ENCODE measurements at regions not wholly inside any gene's neighbourhood (a gene's known extent, or its start where the extent isn't known, plus 50 kb on each side); places are given as distances from the start of the nearest gene placed in this dataset.

- H3K4me3 ChIP-seq = no peak overlapping the region
- TF ChIP-seq CTCF (IDR thresholded peaks at IDR 0.05) = no peak
- DNase-seq (ENCODE audit: low spot score) = no peak
- H3K27ac ChIP-seq = no peak overlapping the region
Measured at GRCh38 chr15:69748131-69748530, 295.5 kb downstream of the RPLP1 start.

- DNase-seq (ENCODE audit: low spot score) = no peak
- Histone ChIP-seq H3K27ac (no peak overlapping the region), H3K4me3 (no peak overlapping the region)
- TF ChIP-seq CTCF (IDR thresholded peaks at IDR 0.05) = no peak
Measured at GRCh38 chr15:69748576-69749185, 296.1 kb downstream of the RPLP1 start.

GRCh38 chr15:69749274-69749673 is 296.7 kb downstream of the RPLP1 start:
- DNase-seq (ENCODE audit: low spot score) = no peak
- Histone ChIP-seq H3K27ac (no peak overlapping the region), H3K4me3 (no peak overlapping the region)
- TF ChIP-seq CTCF (IDR thresholded peaks at IDR 0.05) = no peak

- Histone ChIP-seq H3K27ac (no peak overlapping the region), H3K4me3 (no peak overlapping the region)
- no peak for DNase-seq (ENCODE audit: low spot score)
- TF ChIP-seq CTCF (IDR thresholded peaks at IDR 0.05) = no peak
Measured at GRCh38 chr15:69749797-69750196, 297.2 kb downstream of the RPLP1 start.

GRCh38 chr15:69750253-69750652 is 297.6 kb downstream of the RPLP1 start:
- Histone ChIP-seq H3K27ac (no peak overlapping the region), H3K4me3 (no peak overlapping the region)
- no peak for DNase-seq (ENCODE audit: low spot score)
- TF ChIP-seq CTCF (IDR thresholded peaks at IDR 0.05) = no peak

- Histone ChIP-seq H3K4me3 (no peak overlapping the region), H3K27ac (no peak overlapping the region)
- no peak for DNase-seq (ENCODE audit: low spot score)
- TF ChIP-seq CTCF (IDR thresholded peaks at IDR 0.05) = no peak
Measured at GRCh38 chr15:69751147-69751546, 298.5 kb downstream of the RPLP1 start.

- no peak for DNase-seq (ENCODE audit: low spot score)
- H3K27ac ChIP-seq = no peak overlapping the region
- no peak overlapping the region for H3K4me3 ChIP-seq
- TF ChIP-seq CTCF (IDR thresholded peaks at IDR 0.05) = no peak
Measured at GRCh38 chr15:69751566-69751965, 298.9 kb downstream of the RPLP1 start.
